ENCODE measurements at regions not wholly inside any gene's neighbourhood (a gene's known extent, or its start where the extent isn't known, plus 50 kb on each side); places are given as distances from the start of the nearest gene placed in this dataset.
"Not testable (repeated sequence)": the region's sequence is repeated elsewhere in the genome, so short reads cannot be mapped to it uniquely, and the experiment has no call there.

DNA sequence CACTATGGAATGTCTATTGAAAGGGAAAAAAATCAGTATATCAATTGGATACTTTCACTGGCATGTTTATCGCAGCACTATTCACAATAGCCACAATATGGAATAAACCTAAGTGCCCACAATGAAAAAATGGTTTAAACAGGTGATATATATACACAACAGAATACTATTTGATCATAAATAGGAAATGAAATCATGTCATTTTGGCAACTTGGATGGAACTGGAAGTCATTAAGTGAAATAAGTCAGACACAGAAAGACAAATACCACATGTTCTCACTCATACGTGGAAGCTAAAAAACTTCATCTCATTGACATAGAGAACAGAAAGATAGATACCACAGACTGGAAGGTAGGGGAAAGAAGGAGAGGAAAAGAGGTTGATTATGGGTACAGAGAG, 471.6 kb upstream of the FTMT start:
- no peak for DNase-seq (ENCODE audit: low spot score)
- in situ Hi-C loops (cut with HindIII; ENCODE audit: low sequenced_read_pairs), result no loop called here

DNA sequence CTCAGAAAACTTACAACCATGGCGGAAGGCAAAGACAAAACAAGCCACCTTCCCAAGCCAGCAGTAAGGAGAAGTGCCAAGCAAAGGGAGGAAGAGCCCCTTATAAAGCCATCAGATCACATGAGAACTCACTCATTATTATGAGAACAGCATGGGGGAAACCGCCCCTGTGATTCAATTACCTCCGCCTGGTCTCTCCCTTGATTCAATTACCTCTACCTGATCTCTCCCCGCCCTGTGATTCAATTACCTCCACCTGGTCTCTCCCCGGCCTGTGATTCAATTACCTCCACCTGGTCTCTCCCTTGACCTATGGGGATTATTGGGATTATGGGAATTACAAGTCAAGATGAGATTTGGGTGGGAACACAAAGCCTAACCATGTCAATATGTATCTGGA, 467.3 kb upstream of the FTMT start:
- no peak for DNase-seq (ENCODE audit: low spot score)
- in situ Hi-C loops (cut with HindIII; ENCODE audit: low sequenced_read_pairs), result no loop called here

GRCh38 chr5:121386334-121386733, 465.3 kb upstream of the FTMT start:
- DNase-seq (ENCODE audit: low spot score), result no peak
- in situ Hi-C loops (cut with HindIII; ENCODE audit: low sequenced_read_pairs), result no loop called here

DNA sequence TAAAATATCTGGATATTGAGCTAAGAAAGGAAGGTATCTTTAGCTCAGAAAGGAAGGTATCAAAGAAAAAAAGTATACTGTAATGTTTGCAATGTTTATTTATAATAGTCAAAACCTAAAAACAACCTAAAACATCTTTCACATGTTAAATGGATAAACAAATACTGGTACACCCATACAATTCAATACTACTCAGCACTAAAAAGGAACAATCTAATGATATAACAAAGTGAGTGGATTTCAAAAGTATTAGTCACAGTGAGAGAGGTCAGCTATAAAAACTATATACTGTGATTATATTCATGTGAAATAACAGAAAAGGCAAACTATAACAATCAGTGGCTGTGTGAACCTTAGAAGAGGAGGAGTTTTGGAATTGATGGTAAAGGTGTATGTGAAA, 455.0 kb upstream of the FTMT start:
- DNase-seq (ENCODE audit: low spot score), result no peak
- in situ Hi-C loops (cut with HindIII; ENCODE audit: low sequenced_read_pairs), result no loop called here

GRCh38 chr5:121399879-121400278, 451.8 kb upstream of the FTMT start:
- in situ Hi-C loops (cut with HindIII; ENCODE audit: low sequenced_read_pairs), result no loop called here

DNA sequence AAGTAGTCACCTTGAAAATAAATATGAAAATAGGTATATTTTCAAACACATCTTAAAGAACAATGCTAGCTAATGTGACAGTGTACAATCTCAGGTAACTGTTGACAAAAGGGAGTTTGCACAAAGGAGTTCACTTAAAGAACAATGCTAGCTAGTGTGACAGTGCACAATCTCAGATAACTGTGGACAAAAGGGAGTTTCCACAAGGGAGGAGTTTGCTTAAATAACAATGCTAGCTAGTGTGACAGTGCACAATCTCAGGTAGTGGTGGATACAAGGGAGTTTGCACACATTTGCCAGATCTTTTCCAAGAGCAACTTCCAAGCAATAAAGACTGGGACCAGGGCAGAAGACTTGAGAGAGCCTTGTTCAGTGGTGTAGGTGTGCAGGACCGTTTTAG, 442.9 kb upstream of the FTMT start:
- DNase-seq (ENCODE audit: low spot score), result no peak
- in situ Hi-C loops (cut with HindIII; ENCODE audit: low sequenced_read_pairs), result no loop called here

More at GRCh38 chr5:121399879-121400278, 451.8 kb upstream of the FTMT start:
- DNase-seq (ENCODE audit: low spot score), result no peak

- in situ Hi-C loops (cut with HindIII; ENCODE audit: low sequenced_read_pairs), result no loop called here
- no peak for DNase-seq (ENCODE audit: low spot score)
Observed at GRCh38 chr5:121415270-121415669, 436.4 kb upstream of the FTMT start.

DNA sequence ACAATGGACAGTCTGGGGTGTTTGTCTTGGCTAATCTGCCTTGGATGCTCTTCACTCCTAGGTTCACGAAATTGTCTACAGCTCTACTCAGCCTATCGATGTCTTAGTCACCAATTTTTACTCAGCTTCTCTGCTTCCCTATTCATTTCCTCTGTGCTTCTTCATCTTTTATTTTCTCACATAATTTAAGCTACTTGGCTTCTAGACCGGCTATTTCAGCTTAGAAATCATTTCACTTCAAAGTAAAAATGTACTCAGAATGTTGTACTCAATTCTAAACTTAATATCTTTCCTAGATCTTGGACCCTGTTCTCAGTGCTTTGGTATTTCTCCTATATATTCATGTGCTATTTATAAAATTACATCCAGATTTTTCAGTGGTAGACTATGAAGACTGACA, 430.0 kb upstream of the FTMT start:
- DNase-seq (ENCODE audit: low spot score), result no peak
- in situ Hi-C loops (cut with HindIII; ENCODE audit: low sequenced_read_pairs), result no loop called here

DNA sequence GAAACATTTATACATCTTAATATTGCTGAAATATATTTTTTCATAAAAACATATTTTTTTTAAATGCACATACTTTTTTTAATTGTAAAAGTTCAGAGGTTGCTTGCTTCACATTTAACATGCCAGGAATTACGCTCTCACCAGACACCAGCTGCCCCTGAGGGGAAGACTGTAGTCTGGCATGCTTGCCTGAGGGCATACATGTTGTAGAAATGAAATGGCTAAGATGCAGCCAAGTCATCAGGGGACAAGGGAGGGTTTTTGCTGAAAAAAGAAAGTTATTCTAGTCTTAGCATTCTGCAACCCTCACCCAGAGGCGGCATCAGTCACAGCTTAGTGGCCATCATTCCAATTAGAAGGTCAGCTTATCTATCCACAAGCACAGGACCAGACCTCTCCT, 426.7 kb upstream of the FTMT start:
- in situ Hi-C loops (cut with HindIII; ENCODE audit: low sequenced_read_pairs), result no loop called here
- DNase-seq (ENCODE audit: low spot score), result no peak

DNA sequence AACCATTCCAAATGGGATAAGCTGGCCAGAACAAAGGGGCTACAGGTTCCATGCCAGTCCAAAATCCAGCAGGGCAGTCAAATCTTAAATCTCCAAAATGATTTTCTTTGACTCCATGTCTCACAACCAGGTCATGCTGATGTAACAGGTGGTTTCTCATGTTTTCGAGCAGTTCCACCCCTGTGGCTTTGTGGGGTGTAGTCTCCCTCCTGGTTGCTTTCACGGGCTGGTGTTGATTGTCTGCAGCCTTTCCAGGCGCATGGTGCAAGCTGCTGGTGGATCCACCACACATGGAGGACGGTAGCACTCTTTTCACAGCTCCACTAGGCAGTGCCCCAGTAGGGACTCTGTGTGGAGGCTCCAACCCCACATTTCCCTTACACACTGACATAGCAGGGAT, 425.5 kb upstream of the FTMT start:
- no peak for DNase-seq (ENCODE audit: low spot score)
- in situ Hi-C loops (cut with HindIII; ENCODE audit: low sequenced_read_pairs), result no loop called here

DNA sequence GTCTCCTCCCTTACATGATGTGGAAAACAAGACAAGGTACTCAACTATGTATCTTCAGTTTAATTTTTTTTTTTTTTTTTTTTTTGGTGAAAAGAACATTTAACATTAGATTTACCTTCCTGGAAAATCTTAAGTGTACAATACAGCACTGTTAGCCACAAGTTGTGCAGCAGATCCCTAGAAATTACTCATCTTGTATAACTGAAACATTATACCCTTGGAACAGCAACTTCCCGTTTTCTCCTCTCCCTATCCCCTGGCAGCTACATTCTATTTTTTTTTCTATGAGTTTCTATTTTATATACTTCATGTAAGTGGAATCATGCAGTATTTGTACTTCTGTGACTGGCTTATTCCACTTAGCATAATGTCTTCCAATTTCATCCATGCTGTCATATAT, 421.9 kb upstream of the FTMT start:
- in situ Hi-C loops (cut with HindIII; ENCODE audit: low sequenced_read_pairs), result no loop called here

GRCh38 chr5:121430538-121430937, 421.1 kb upstream of the FTMT start:
- in situ Hi-C loops (cut with HindIII; ENCODE audit: low sequenced_read_pairs), result no loop called here
- no peak for DNase-seq (ENCODE audit: low spot score)

More for the DNA sequence above, 421.9 kb upstream of the FTMT start:
- no peak for DNase-seq (ENCODE audit: low spot score)

DNA sequence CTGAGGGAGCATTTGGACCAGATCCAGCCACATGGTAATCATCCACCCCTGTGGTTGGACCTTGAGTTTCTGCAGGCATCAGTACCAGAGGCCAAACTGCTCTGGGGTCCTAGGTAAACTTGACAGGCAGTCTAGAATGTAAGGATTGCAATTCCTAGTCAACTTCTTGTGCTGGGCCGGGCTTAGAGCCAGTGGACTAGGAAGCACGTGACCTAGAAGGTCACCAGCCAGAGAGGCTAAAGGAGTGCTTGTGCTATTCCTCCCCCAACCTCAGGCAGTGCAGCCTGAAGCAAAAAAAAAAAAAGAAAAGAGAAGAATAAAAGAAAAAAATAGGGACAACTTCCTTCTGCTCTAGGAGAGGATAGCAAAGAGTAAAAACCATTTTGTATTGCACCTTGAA, 406.2 kb upstream of the FTMT start:
- in situ Hi-C loops (cut with HindIII; ENCODE audit: low sequenced_read_pairs), result no loop called here
- DNase-seq (ENCODE audit: low spot score), result no peak

GRCh38 chr5:121462441-121462840, 389.2 kb upstream of the FTMT start:
- DNase-seq (ENCODE audit: low spot score), result no peak
- in situ Hi-C loops (cut with HindIII; ENCODE audit: low sequenced_read_pairs), result no loop called here

GRCh38 chr5:121471222-121471621, 380.5 kb upstream of the FTMT start:
- in situ Hi-C loops (cut with HindIII; ENCODE audit: low sequenced_read_pairs); DNase-seq (ENCODE audit: low spot score): not testable (repeated sequence)

GRCh38 chr5:121478636-121479035, 373.0 kb upstream of the FTMT start:
- DNase-seq (ENCODE audit: low spot score), result no peak
- in situ Hi-C loops (cut with HindIII; ENCODE audit: low sequenced_read_pairs), result no loop called here

- DNase-seq (ENCODE audit: low spot score), result no peak
- in situ Hi-C loops (cut with HindIII; ENCODE audit: low sequenced_read_pairs), result no loop called here
Observed at GRCh38 chr5:121479337-121479736, 372.3 kb upstream of the FTMT start.

DNA sequence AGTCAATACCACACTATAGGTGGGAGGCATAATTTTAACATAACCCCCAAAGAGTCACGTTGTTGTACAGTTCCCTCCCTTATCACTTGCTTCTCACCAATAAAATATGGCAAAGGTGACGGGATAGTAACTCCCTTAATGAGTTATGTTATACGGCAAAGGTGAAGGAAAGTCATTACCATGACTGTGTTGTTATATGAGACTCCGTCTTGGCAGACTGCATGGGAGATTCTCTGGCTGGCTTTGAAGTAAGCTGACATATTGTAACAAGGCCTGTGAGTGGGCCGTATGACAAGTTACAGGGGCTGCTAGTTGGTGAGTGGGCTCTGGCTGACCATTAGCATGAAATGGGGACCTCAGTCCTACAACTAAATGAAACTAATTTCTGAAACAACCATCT, 366.4 kb upstream of the FTMT start:
- in situ Hi-C loops (cut with HindIII; ENCODE audit: low sequenced_read_pairs), result no loop called here
- DNase-seq (ENCODE audit: low spot score), result no peak

DNA sequence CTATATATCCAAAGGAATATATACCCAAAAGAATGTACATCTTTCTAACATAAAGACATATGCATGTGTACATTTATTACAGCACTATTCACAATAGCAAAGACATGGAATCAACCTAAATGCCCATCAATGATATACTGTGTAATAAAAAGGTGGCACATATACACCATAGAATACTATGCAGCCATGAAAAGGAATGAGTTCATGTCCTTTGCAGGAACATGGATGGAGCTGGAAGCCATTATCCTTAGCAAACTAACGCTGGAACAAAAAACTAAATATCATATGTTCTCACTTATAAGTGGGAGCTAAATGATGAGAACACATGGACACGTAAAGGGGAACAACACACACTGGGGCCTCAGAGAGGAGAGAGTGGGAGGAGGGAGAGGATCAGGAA, 365.7 kb upstream of the FTMT start:
- in situ Hi-C loops (cut with HindIII; ENCODE audit: low sequenced_read_pairs); DNase-seq (ENCODE audit: low spot score): not testable (repeated sequence)

GRCh38 chr5:121489972-121490371, 361.7 kb upstream of the FTMT start:
- in situ Hi-C loops (cut with HindIII; ENCODE audit: low sequenced_read_pairs), result no loop called here
- no peak for DNase-seq (ENCODE audit: low spot score)

DNA sequence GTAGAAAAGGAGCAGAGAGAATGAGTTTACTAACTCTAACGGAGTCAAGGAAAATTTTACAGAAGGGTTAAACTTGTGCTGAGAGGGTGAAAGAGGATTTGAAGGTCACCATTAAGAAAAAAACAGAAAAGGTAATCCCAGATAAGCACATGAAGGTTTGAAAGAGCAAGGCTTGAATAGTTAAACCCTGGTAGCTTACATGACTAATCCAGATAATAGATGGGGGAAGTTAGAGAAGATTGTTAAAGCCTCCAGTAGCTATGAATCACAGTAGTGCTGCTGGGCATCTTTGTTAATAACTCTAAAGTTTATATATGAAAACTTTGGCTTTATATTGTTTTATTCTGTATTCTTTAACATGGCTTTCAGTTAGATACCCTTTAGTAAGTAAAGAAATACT, 354.5 kb upstream of the FTMT start:
- in situ Hi-C loops (cut with HindIII; ENCODE audit: low sequenced_read_pairs), result no loop called here
- DNase-seq (ENCODE audit: low spot score), result no peak

GRCh38 chr5:121500310-121500709, 351.4 kb upstream of the FTMT start:
- in situ Hi-C loops (cut with HindIII; ENCODE audit: low sequenced_read_pairs), result no loop called here
- no peak for DNase-seq (ENCODE audit: low spot score)

All from G401 (cell line).